ENCODE measurements at regions not wholly inside any gene's neighbourhood (a gene's known extent, or its start where the extent isn't known, plus 50 kb on each side); places are given as distances from the start of the nearest gene placed in this dataset.
"Not testable (repeated sequence)": the region's sequence is repeated elsewhere in the genome, so short reads cannot be mapped to it uniquely, and the experiment has no call there.

- Mint-ChIP-seq H3K9me3 (no peaks in the 10 kb centered on the region), H3K27me3 (ENCODE audit: insufficient read depth) (no peaks in the 10 kb centered on the region), H3K4me1 (ENCODE audit: low read depth) (no peaks in the 10 kb centered on the region), H3K36me3 (ENCODE audit: low read depth) (no peaks in the 10 kb centered on the region), H3K27ac (no peak overlapping the region), H3K4me3 (no peak overlapping the region)
- DNase-seq (ENCODE audit: low spot score): no peak
- intact Hi-C loops (cut with micrococcal nuclease): no loop called here
Measured at GRCh38 chr7:131638641-131639430, 82.4 kb upstream of the PODXL start.

GRCh38 chr7:131637859-131638258 is 81.4 kb upstream of the PODXL start:
- no peak overlapping the region for H3K27ac Mint-ChIP-seq
- H3K4me3 Mint-ChIP-seq: no peak overlapping the region
- intact Hi-C loops (cut with micrococcal nuclease): no loop called here

GRCh38 chr7:131636092-131636491 is 79.7 kb upstream of the PODXL start:
- Mint-ChIP-seq H3K27me3 (ENCODE audit: insufficient read depth) (no peaks in the 10 kb centered on the region), H3K4me1 (ENCODE audit: low read depth) (no peaks in the 10 kb centered on the region), H3K27ac (no peak overlapping the region), H3K36me3 (ENCODE audit: low read depth) (no peaks in the 10 kb centered on the region), H3K9me3 (no peaks in the 10 kb centered on the region), H3K4me3 (no peak overlapping the region)
- intact Hi-C loops (cut with micrococcal nuclease): no loop called here
- DNase-seq (ENCODE audit: low spot score): no peak

More at GRCh38 chr7:131637859-131638258, 81.4 kb upstream of the PODXL start:
- H3K27me3 Mint-ChIP-seq (ENCODE audit: insufficient read depth): no peaks in the 10 kb centered on the region
- DNase-seq (ENCODE audit: low spot score): no peak
- no peaks in the 10 kb centered on the region for H3K9me3 Mint-ChIP-seq
- H3K36me3 Mint-ChIP-seq (ENCODE audit: low read depth): no peaks in the 10 kb centered on the region
- no peaks in the 10 kb centered on the region for H3K4me1 Mint-ChIP-seq (ENCODE audit: low read depth)

DNA sequence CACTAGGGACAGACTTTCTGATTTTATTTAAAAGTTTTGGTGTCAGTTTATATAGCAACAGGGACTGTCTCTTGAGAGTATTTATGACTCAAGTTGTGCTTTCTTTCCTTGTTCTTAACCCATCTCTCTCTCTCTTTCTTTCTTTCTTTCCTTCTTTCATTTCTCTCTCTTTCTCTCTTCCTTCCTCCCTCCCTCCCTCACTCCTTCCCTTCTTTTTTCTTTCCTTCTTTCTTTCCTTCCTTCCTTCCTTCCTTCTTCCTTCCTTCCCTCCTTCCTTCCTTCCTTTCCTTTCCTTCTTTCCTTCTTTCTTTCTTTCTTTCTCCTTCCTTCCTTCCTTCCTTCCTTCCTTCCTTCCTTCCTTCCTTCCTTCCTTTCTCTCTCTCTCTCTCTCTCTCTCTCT is 77.8 kb upstream of the PODXL start:
- H3K4me3 Mint-ChIP-seq; H3K27me3 Mint-ChIP-seq (ENCODE audit: insufficient read depth); H3K27ac Mint-ChIP-seq; H3K9me3 Mint-ChIP-seq; H3K4me1 Mint-ChIP-seq (ENCODE audit: low read depth); DNase-seq (ENCODE audit: low spot score); intact Hi-C loops (cut with micrococcal nuclease); H3K36me3 Mint-ChIP-seq (ENCODE audit: low read depth): not testable (repeated sequence)

DNA sequence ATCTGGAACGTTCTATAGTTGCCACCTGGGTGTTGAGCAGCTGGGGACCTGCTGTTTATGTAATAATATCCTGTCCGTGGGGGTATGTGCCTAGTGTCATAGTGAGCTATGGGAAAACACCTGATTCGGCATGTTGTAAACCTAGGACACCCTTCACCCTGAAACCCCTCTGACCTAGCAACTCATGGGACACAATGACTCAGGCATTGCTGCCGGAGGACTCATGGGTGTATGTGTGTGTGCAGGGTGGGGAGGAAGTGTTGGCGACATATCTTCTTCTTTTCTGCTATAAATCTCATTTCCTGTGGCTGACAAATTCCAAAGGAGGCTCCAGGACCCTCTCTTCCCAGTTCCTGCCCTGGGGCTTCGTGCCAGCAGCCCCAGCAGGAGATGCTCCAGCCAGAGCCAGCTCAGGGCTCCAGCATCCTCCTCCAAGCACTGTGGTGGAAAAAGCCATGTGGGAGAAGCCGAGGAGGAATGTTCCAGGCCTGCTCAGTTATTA is 77.0 kb upstream of the PODXL start:
- Mint-ChIP-seq H3K36me3 (ENCODE audit: low read depth) (no peaks in the 10 kb centered on the region), H3K27me3 (ENCODE audit: insufficient read depth) (peaks cover 5% of the 10 kb centered on the region), H3K4me1 (ENCODE audit: low read depth) (no peaks in the 10 kb centered on the region), H3K9me3 (no peaks in the 10 kb centered on the region), H3K27ac (no peak overlapping the region), H3K4me3 (no peak overlapping the region)
- intact Hi-C loops (cut with micrococcal nuclease): no loop called here
- no peak for DNase-seq (ENCODE audit: low spot score)

GRCh38 chr7:131630427-131630826 is 74.0 kb upstream of the PODXL start:
- Mint-ChIP-seq H3K4me1 (ENCODE audit: low read depth) (no peaks in the 10 kb centered on the region), H3K9me3 (no peaks in the 10 kb centered on the region), H3K4me3 (no peak overlapping the region), H3K27me3 (ENCODE audit: insufficient read depth) (peaks cover 10% of the 10 kb centered on the region), H3K27ac (no peak overlapping the region), H3K36me3 (ENCODE audit: low read depth) (no peaks in the 10 kb centered on the region)
- intact Hi-C loops (cut with micrococcal nuclease): no loop called here
- no peak for DNase-seq (ENCODE audit: low spot score)

GRCh38 chr7:131629217-131629882 is 72.9 kb upstream of the PODXL start:
- Mint-ChIP-seq H3K9me3 (no peaks in the 10 kb centered on the region), H3K4me3 (no peak overlapping the region), H3K27ac (no peak overlapping the region), H3K4me1 (ENCODE audit: low read depth) (no peaks in the 10 kb centered on the region), H3K36me3 (ENCODE audit: low read depth) (no peaks in the 10 kb centered on the region), H3K27me3 (ENCODE audit: insufficient read depth) (peaks cover 10% of the 10 kb centered on the region)
- intact Hi-C loops (cut with micrococcal nuclease): no loop called here
- DNase-seq (ENCODE audit: low spot score): no peak

GRCh38 chr7:131628634-131629033 is 72.2 kb upstream of the PODXL start:
- Mint-ChIP-seq H3K27me3 (ENCODE audit: insufficient read depth) (peaks cover 12% of the 10 kb centered on the region), H3K27ac (no peak overlapping the region), H3K4me1 (ENCODE audit: low read depth) (no peaks in the 10 kb centered on the region), H3K9me3 (no peaks in the 10 kb centered on the region), H3K4me3 (no peak overlapping the region), H3K36me3 (ENCODE audit: low read depth) (no peaks in the 10 kb centered on the region)
- intact Hi-C loops (cut with micrococcal nuclease): no loop called here
- DNase-seq (ENCODE audit: low spot score): no peak

DNA sequence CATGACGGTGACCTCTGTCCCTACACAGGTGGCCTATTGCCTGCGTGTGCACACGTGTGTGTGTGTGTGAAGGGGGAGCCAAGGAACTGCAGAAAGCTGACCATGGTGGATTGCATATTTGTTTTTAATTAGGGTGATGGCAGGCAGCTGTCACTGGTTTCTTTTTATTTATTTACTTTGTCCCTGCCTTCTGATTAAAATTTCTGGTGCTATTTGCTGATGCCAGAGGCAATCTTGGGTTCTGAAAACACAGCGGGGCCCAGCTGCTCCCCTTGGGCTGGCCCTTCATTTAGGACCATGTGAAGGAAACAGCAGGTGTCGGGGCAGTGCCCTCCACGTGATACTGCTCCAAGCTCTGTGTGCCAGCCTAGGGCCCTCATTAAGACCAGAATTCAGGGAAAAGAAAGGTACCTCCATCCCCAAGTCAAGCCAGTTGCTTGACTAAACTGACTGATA is 71.3 kb upstream of the PODXL start:
- Mint-ChIP-seq H3K4me1 (ENCODE audit: low read depth) (no peaks in the 10 kb centered on the region), H3K4me3 (no peak overlapping the region), H3K36me3 (ENCODE audit: low read depth) (no peaks in the 10 kb centered on the region), H3K27me3 (ENCODE audit: insufficient read depth) (peaks cover 15% of the 10 kb centered on the region), H3K27ac (no peak overlapping the region), H3K9me3 (no peaks in the 10 kb centered on the region)
- intact Hi-C loops (cut with micrococcal nuclease): no loop called here
- no peak for DNase-seq (ENCODE audit: low spot score)

- no peaks in the 10 kb centered on the region for H3K4me1 Mint-ChIP-seq (ENCODE audit: low read depth)
- no peaks in the 10 kb centered on the region for H3K9me3 Mint-ChIP-seq
- H3K36me3 Mint-ChIP-seq (ENCODE audit: low read depth): no peaks in the 10 kb centered on the region
- H3K27me3 Mint-ChIP-seq (ENCODE audit: insufficient read depth): peaks cover 15% of the 10 kb centered on the region
- H3K4me3 Mint-ChIP-seq: no peak overlapping the region
- no peak overlapping the region for H3K27ac Mint-ChIP-seq
- intact Hi-C loops (cut with micrococcal nuclease): no loop called here
- DNase-seq (ENCODE audit: low spot score): no peak
Measured at GRCh38 chr7:131626643-131627042, 70.2 kb upstream of the PODXL start.

DNA sequence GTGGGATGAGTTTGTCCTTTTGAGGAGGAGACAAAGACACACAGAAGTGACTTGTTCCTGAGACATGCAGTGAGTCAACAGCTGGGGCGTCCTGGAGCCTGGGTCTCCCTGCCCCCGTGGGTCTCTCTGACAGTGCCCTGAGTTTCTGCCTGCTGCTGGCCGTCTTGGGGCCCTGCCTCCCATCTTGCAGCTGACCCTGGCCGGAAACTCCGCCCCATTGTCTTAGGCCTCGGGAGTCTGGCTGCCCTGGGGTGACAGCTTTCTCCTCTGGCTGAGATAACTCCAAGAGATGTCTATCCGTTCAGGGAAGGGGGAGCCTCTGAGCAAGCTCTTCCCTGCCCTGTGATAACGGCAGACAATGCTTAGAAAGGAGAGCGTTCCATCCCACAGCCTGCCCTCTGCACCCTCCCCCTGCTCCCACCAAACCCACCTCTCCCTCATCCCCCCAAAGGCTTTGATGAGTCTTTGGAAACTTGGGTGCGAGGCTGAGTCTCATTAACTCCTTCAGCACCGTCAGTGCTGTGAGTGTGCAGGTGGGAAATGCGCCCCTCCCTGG is 69.5 kb upstream of the PODXL start:
- Mint-ChIP-seq H3K36me3 (ENCODE audit: low read depth) (no peaks in the 10 kb centered on the region), H3K4me1 (ENCODE audit: low read depth) (no peaks in the 10 kb centered on the region), H3K27me3 (ENCODE audit: insufficient read depth) (peaks cover 14% of the 10 kb centered on the region), H3K9me3 (no peaks in the 10 kb centered on the region), H3K4me3 (no peak overlapping the region), H3K27ac (no peak overlapping the region)
- no peak for DNase-seq (ENCODE audit: low spot score)
- intact Hi-C loops (cut with micrococcal nuclease): no loop called here

DNA sequence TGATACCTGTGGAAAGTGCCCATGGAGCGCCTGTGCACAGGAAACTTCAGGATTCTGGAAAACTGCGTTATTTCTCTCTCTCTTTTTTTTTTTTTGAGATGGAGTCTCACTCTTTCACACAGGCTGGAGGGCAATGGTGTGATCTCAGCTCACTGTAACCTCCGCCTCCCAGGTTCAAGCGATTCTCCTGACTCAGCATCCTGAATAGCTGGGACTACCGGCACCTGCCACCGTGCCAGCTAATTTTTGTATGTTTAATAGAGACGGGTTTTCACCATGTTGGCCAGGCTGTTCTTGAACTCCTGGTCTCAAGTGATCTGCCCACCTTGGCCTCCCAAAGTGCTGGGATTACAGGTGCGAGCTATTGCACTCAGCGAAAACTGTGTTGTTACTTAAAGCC is 68.9 kb upstream of the PODXL start:
- H3K4me1 Mint-ChIP-seq (ENCODE audit: low read depth); H3K36me3 Mint-ChIP-seq (ENCODE audit: low read depth); H3K27ac Mint-ChIP-seq; H3K9me3 Mint-ChIP-seq; H3K4me3 Mint-ChIP-seq; intact Hi-C loops (cut with micrococcal nuclease); DNase-seq (ENCODE audit: low spot score): not testable (repeated sequence)
- peaks cover 12% of the 10 kb centered on the region for H3K27me3 Mint-ChIP-seq (ENCODE audit: insufficient read depth)

GRCh38 chr7:131624536-131624935 is 68.1 kb upstream of the PODXL start:
- H3K27me3 Mint-ChIP-seq (ENCODE audit: insufficient read depth): peaks cover 12% of the 10 kb centered on the region

More at GRCh38 chr7:131624536-131624935, 68.1 kb upstream of the PODXL start:
- intact Hi-C loops (cut with micrococcal nuclease): no loop called here
- Mint-ChIP-seq H3K4me3 (no peak overlapping the region), H3K36me3 (ENCODE audit: low read depth) (no peaks in the 10 kb centered on the region), H3K4me1 (ENCODE audit: low read depth) (no peaks in the 10 kb centered on the region), H3K9me3 (no peaks in the 10 kb centered on the region), H3K27ac (no peak overlapping the region)
- no peak for DNase-seq (ENCODE audit: low spot score)

Data from activated T-helper 1 cell treated with anti-CD3 and anti-CD28 coated beads, Interleukin-12 subunit alpha, Interleukin-12 subunit beta, Interleukin-2, Interleukin-4 antibody, amounts not matched to agents 30 ng/mL and 10 ng/mL and 1 ng/mL, durations not matched to agents 14 hours and 24 hours and 36 hours (primary cell).